ENCODE measurements at regions not wholly inside any gene's neighbourhood (a gene's known extent, or its start where the extent isn't known, plus 50 kb on each side); places are given as distances from the start of the nearest gene placed in this dataset.

- no peak overlapping the region for H3K9ac ChIP-seq (ENCODE audit: low read depth in 1 of 2, low read length in 2 of 2)
- peaks cover 12 to 17% of the 10 kb centered on the region in 2 donors for H3K9me3 ChIP-seq (ENCODE audit: control insufficient read depth in 1 of 2, low read length in 2 of 2)
- H3K27me3 ChIP-seq (ENCODE audit: control insufficient read depth in 1 of 2, insufficient read depth in 2 of 2, low read length in 2 of 2) = no peaks in the 10 kb centered on the region
- no peak overlapping the region for H3K4me3 ChIP-seq (ENCODE audit: low read depth in 1 of 2, low read length in 2 of 2)
- H3K36me3 ChIP-seq (ENCODE audit: control insufficient read depth in 1 of 2, insufficient read depth in 2 of 2, low read length in 2 of 2) = no peaks in the 10 kb centered on the region
- no peak overlapping the region for H3K27ac ChIP-seq (ENCODE audit: low read depth, low read length)
- H3K4me1 ChIP-seq (ENCODE audit: control insufficient read depth in 1 of 2, insufficient read depth in 2 of 2, low read length in 2 of 2) = no peaks in the 10 kb centered on the region
Observed at GRCh38 chr10:36666451-36666850, 458.9 kb upstream of the ANKRD30A start.

- Histone ChIP-seq H3K9ac (ENCODE audit: low read depth in 1 of 2, low read length in 2 of 2) (no peak overlapping the region), H3K27ac (ENCODE audit: low read depth, low read length) (no peak overlapping the region), H3K27me3 (ENCODE audit: control insufficient read depth in 1 of 2, insufficient read depth in 2 of 2, low read length in 2 of 2) (no peaks in the 10 kb centered on the region), H3K4me1 (ENCODE audit: control insufficient read depth in 1 of 2, insufficient read depth in 2 of 2, low read length in 2 of 2) (no peaks in the 10 kb centered on the region), H3K9me3 (ENCODE audit: control insufficient read depth in 1 of 2, low read length in 2 of 2) (peaks cover 12 to 16% of the 10 kb centered on the region in 2 donors), H3K4me3 (ENCODE audit: low read depth in 1 of 2, low read length in 2 of 2) (no peak overlapping the region), H3K36me3 (ENCODE audit: control insufficient read depth in 1 of 2, insufficient read depth in 2 of 2, low read length in 2 of 2) (no peaks in the 10 kb centered on the region)
Observed at GRCh38 chr10:36662571-36662970, 462.8 kb upstream of the ANKRD30A start.

- Histone ChIP-seq H3K27ac (ENCODE audit: low read depth, low read length) (no peak overlapping the region), H3K9ac (ENCODE audit: low read depth in 1 of 2, low read length in 2 of 2) (no peak overlapping the region), H3K9me3 (ENCODE audit: control insufficient read depth in 1 of 2, low read length in 2 of 2) (peaks cover 5 to 23% of the 10 kb centered on the region in 2 donors), H3K4me1 (ENCODE audit: control insufficient read depth in 1 of 2, insufficient read depth in 2 of 2, low read length in 2 of 2) (no peaks in the 10 kb centered on the region), H3K36me3 (ENCODE audit: control insufficient read depth in 1 of 2, insufficient read depth in 2 of 2, low read length in 2 of 2) (no peaks in the 10 kb centered on the region), H3K4me3 (ENCODE audit: low read depth in 1 of 2, low read length in 2 of 2) (no peak overlapping the region), H3K27me3 (ENCODE audit: control insufficient read depth in 1 of 2, insufficient read depth in 2 of 2, low read length in 2 of 2) (no peaks in the 10 kb centered on the region)
Observed at GRCh38 chr10:36650274-36650673, 475.1 kb upstream of the ANKRD30A start.

DNA sequence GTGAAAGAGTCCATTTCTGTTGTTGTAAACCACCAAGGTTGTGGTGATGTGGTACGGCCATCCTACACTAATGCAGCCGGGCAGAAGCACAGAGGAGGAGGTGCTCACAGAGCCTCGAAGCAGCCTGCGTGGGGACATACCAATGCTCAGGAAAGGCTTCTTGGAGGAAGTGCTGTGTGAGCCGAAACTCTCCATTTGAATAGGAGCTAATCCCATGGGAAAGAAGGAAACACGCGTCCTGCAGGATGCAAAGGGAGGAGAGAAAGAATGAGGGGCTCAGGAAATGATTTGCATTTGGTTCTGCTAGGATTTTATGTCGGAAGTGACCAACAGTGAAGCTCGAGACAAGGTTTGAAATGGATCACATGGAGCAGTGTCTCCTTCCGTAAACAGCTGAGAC lies 477.9 kb upstream of the ANKRD30A start:
- Histone ChIP-seq H3K4me3 (ENCODE audit: low read depth in 1 of 2, low read length in 2 of 2) (no peak overlapping the region), H3K27me3 (ENCODE audit: control insufficient read depth in 1 of 2, insufficient read depth in 2 of 2, low read length in 2 of 2) (no peaks in the 10 kb centered on the region), H3K27ac (ENCODE audit: low read depth, low read length) (no peak overlapping the region), H3K4me1 (ENCODE audit: control insufficient read depth in 1 of 2, insufficient read depth in 2 of 2, low read length in 2 of 2) (no peaks in the 10 kb centered on the region), H3K9me3 (ENCODE audit: control insufficient read depth in 1 of 2, low read length in 2 of 2) (peaks cover 5 to 19% of the 10 kb centered on the region in 2 donors), H3K36me3 (ENCODE audit: control insufficient read depth in 1 of 2, insufficient read depth in 2 of 2, low read length in 2 of 2) (no peaks in the 10 kb centered on the region), H3K9ac (ENCODE audit: low read depth in 1 of 2, low read length in 2 of 2) (no peak overlapping the region)

DNA sequence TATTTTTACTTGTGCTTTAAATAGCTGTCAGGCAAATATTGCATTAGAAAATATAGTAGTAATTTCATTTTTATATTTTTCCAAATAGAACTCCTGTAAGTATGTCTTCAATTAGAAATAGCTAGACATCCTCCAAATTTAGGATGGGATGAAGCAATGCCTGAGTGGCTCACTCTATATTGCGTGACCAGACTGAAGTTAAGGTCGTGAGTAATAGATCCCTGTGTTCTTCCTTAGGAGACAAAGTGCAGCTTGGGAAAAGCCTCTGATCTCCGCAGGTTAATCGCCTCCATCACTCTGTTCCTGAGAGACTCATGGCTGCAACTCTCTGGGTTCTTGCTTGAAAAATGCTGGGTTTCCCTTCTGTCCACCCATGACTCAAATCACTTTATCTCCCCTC lies 484.8 kb upstream of the ANKRD30A start:
- Histone ChIP-seq H3K27me3 (ENCODE audit: control insufficient read depth in 1 of 2, insufficient read depth in 2 of 2, low read length in 2 of 2) (no peaks in the 10 kb centered on the region), H3K4me1 (ENCODE audit: control insufficient read depth in 1 of 2, insufficient read depth in 2 of 2, low read length in 2 of 2) (no peaks in the 10 kb centered on the region), H3K9me3 (ENCODE audit: control insufficient read depth in 1 of 2, low read length in 2 of 2) (peaks cover 4% of the 10 kb centered on the region in 2 donors), H3K36me3 (ENCODE audit: control insufficient read depth in 1 of 2, insufficient read depth in 2 of 2, low read length in 2 of 2) (no peaks in the 10 kb centered on the region), H3K27ac (ENCODE audit: low read depth, low read length) (no peak overlapping the region), H3K4me3 (ENCODE audit: low read depth in 1 of 2, low read length in 2 of 2) (no peak overlapping the region), H3K9ac (ENCODE audit: low read depth in 1 of 2, low read length in 2 of 2) (no peak overlapping the region)

GRCh38 chr10:36638462-36639155 lies 486.8 kb upstream of the ANKRD30A start:
- Histone ChIP-seq H3K4me1 (ENCODE audit: control insufficient read depth in 1 of 2, insufficient read depth in 2 of 2, low read length in 2 of 2) (no peaks in the 10 kb centered on the region), H3K36me3 (ENCODE audit: control insufficient read depth in 1 of 2, insufficient read depth in 2 of 2, low read length in 2 of 2) (no peaks in the 10 kb centered on the region), H3K9ac (ENCODE audit: low read depth in 1 of 2, low read length in 2 of 2) (no peak overlapping the region), H3K9me3 (ENCODE audit: control insufficient read depth in 1 of 2, low read length in 2 of 2) (peaks cover 0 to 4% of the 10 kb centered on the region in 2 donors), H3K4me3 (ENCODE audit: low read depth in 1 of 2, low read length in 2 of 2) (no peak overlapping the region), H3K27ac (ENCODE audit: low read depth, low read length) (no peak overlapping the region), H3K27me3 (ENCODE audit: control insufficient read depth in 1 of 2, insufficient read depth in 2 of 2, low read length in 2 of 2) (no peaks in the 10 kb centered on the region)

DNA sequence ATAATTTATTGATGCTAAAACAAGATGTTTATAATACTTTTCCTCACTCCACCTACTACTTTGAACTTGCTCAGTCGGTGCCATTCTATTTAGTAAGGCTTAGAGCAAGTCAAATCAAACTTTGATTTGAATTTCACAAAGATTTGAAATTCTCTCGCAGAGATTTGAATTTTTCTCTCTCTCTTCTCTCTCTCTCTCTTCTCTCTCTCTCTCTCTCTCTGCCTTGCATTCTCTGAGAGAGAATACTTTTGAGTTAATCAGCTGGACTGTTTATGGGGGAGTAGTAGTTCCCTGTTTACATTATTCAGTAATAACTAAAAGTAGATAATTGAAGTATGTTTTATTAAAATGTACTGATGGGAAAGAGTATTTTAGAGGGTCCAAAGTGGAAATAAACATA lies 488.5 kb upstream of the ANKRD30A start:
- Histone ChIP-seq H3K36me3 (ENCODE audit: control insufficient read depth in 1 of 2, insufficient read depth in 2 of 2, low read length in 2 of 2) (no peaks in the 10 kb centered on the region), H3K27ac (ENCODE audit: low read depth, low read length) (no peak overlapping the region), H3K27me3 (ENCODE audit: control insufficient read depth in 1 of 2, insufficient read depth in 2 of 2, low read length in 2 of 2) (no peaks in the 10 kb centered on the region), H3K4me3 (ENCODE audit: low read depth in 1 of 2, low read length in 2 of 2) (no peak overlapping the region), H3K4me1 (ENCODE audit: control insufficient read depth in 1 of 2, insufficient read depth in 2 of 2, low read length in 2 of 2) (no peaks in the 10 kb centered on the region), H3K9ac (ENCODE audit: low read depth in 1 of 2, low read length in 2 of 2) (no peak overlapping the region), H3K9me3 (ENCODE audit: control insufficient read depth in 1 of 2, low read length in 2 of 2) (peaks cover 3 to 4% of the 10 kb centered on the region in 2 donors)

GRCh38 chr10:36636285-36636839 lies 489.0 kb upstream of the ANKRD30A start:
- Histone ChIP-seq H3K27me3 (ENCODE audit: control insufficient read depth in 1 of 2, insufficient read depth in 2 of 2, low read length in 2 of 2) (no peaks in the 10 kb centered on the region), H3K9me3 (ENCODE audit: control insufficient read depth in 1 of 2, low read length in 2 of 2) (peaks cover 3 to 4% of the 10 kb centered on the region in 2 donors), H3K9ac (ENCODE audit: low read depth in 1 of 2, low read length in 2 of 2) (no peak overlapping the region), H3K4me3 (ENCODE audit: low read depth in 1 of 2, low read length in 2 of 2) (no peak overlapping the region), H3K4me1 (ENCODE audit: control insufficient read depth in 1 of 2, insufficient read depth in 2 of 2, low read length in 2 of 2) (no peaks in the 10 kb centered on the region), H3K27ac (ENCODE audit: low read depth, low read length) (no peak overlapping the region), H3K36me3 (ENCODE audit: control insufficient read depth in 1 of 2, insufficient read depth in 2 of 2, low read length in 2 of 2) (no peaks in the 10 kb centered on the region)

DNA sequence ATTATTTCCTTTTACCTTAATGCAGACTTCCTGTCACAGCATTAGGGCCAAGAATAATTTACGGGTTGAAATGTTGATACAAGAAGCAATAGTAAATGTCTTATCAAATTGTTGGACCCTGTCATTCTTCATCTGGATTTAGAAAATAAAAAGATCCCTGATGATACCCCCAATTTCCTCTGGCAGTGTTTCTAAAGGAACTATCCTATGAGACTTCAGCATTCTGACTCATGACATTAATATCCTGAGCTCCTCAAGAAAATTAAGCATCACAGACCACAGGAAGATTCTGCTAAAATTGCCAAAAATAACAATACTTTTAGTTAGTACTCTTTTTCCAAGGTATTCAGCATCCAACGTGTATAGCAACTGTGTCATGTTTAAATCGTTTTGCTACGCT lies 490.5 kb upstream of the ANKRD30A start:
- Histone ChIP-seq H3K27me3 (ENCODE audit: control insufficient read depth in 1 of 2, insufficient read depth in 2 of 2, low read length in 2 of 2) (no peaks in the 10 kb centered on the region), H3K9me3 (ENCODE audit: control insufficient read depth in 1 of 2, low read length in 2 of 2) (peaks cover 3 to 4% of the 10 kb centered on the region in 2 donors), H3K9ac (ENCODE audit: low read depth in 1 of 2, low read length in 2 of 2) (no peak overlapping the region), H3K4me1 (ENCODE audit: control insufficient read depth in 1 of 2, insufficient read depth in 2 of 2, low read length in 2 of 2) (no peaks in the 10 kb centered on the region), H3K27ac (ENCODE audit: low read depth, low read length) (no peak overlapping the region), H3K4me3 (ENCODE audit: low read depth in 1 of 2, low read length in 2 of 2) (no peak overlapping the region), H3K36me3 (ENCODE audit: control insufficient read depth in 1 of 2, insufficient read depth in 2 of 2, low read length in 2 of 2) (no peaks in the 10 kb centered on the region)

- no peaks in the 10 kb centered on the region for H3K4me1 ChIP-seq (ENCODE audit: control insufficient read depth in 1 of 2, insufficient read depth in 2 of 2, low read length in 2 of 2)
- H3K27ac ChIP-seq (ENCODE audit: low read depth, low read length) = no peak overlapping the region
- H3K9me3 ChIP-seq (ENCODE audit: control insufficient read depth in 1 of 2, low read length in 2 of 2) = peaks cover 3 to 7% of the 10 kb centered on the region in 2 donors
- H3K4me3 ChIP-seq (ENCODE audit: low read depth in 1 of 2, low read length in 2 of 2) = no peak overlapping the region
- H3K36me3 ChIP-seq (ENCODE audit: control insufficient read depth in 1 of 2, insufficient read depth in 2 of 2, low read length in 2 of 2) = no peaks in the 10 kb centered on the region
- H3K27me3 ChIP-seq (ENCODE audit: control insufficient read depth in 1 of 2, insufficient read depth in 2 of 2, low read length in 2 of 2) = no peaks in the 10 kb centered on the region
- no peak overlapping the region for H3K9ac ChIP-seq (ENCODE audit: low read depth in 1 of 2, low read length in 2 of 2)
Observed at GRCh38 chr10:36630267-36630666, 495.1 kb upstream of the ANKRD30A start.
